Left ventricle myocardium inferior (tissue), 1 donor: ENCODE measurements at regions not wholly inside any gene's neighbourhood (a gene's known extent, or its start where the extent isn't known, plus 50 kb on each side); places are given as distances from the start of the nearest gene placed in this dataset.

Experiments
- DNase-seq: peaks from one replicate; pipeline ENCODE4 v3.0.0-alpha.2; 2020
- H3K27ac ChIP-seq: fragments of 200-600 bp; replicated peaks from 2 replicates; pipeline ENCODE4 v1.8.0; 2021
- H3K27me3 ChIP-seq: fragments of 200-600 bp; 2 replicates; pipeline ENCODE4 v1.8.0; 2021; ENCODE audit warnings: low read depth
- H3K36me3 ChIP-seq: fragments of 200-600 bp; 2 replicates; pipeline ENCODE4 v1.8.0; 2021
- H3K4me1 ChIP-seq: fragments of 200-600 bp; 2 replicates; pipeline ENCODE4 v1.8.0; 2021
- H3K4me3 ChIP-seq: fragments of 200-600 bp; 2 replicates; pipeline ENCODE4 v1.8.0; 2021; ENCODE audit warnings: mild to moderate bottlenecking, moderate library complexity
- H3K9me3 ChIP-seq: fragments of 200-600 bp; replicated peaks from 2 replicates; pipeline ENCODE4 v1.8.0; 2021
- intact Hi-C: fragments of 100-400 bp; cut with micrococcal nuclease; formaldehyde crosslinking; loops from one replicate; pipeline ENCODE4 v1.11.0; 2022
- TF ChIP-seq, protein P1 (sequence below): fragments of 200-600 bp; IDR thresholded peaks from 2 replicates; pipeline ENCODE4 v1.8.0; 2021; ENCODE audit warnings: antibody characterized with exemption, mild to moderate bottlenecking, borderline replicate concordance
- donor health status: DM: no; HTN: yes; CAD: no; lungs with severe emphysema.

DNA sequence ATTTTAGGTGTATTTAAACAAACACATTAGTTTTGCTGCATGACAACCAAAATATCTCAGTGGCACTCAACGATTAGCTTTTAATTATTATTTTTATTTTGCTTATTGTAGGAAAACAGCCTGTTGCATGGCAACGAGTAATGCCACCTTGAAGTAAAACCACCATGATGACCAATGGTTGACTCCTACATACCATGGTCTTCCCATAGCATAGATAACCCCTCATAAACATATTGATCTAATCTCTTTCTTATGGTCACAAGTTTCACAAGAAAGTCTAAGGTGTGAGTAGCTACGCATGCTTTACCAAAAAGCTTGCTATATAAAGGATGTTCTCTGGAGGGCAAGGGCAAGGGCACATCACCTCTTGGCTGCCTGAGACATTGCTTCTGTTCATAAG lies 61.5 kb upstream of the PTBP2 start:
- H3K9me3 ChIP-seq: peaks cover 69% of the 10 kb centered on the region
- no peak overlapping the region for H3K4me3 ChIP-seq
- H3K4me1 ChIP-seq: no peaks in the 10 kb centered on the region
- TF ChIP-seq, protein P1, sequence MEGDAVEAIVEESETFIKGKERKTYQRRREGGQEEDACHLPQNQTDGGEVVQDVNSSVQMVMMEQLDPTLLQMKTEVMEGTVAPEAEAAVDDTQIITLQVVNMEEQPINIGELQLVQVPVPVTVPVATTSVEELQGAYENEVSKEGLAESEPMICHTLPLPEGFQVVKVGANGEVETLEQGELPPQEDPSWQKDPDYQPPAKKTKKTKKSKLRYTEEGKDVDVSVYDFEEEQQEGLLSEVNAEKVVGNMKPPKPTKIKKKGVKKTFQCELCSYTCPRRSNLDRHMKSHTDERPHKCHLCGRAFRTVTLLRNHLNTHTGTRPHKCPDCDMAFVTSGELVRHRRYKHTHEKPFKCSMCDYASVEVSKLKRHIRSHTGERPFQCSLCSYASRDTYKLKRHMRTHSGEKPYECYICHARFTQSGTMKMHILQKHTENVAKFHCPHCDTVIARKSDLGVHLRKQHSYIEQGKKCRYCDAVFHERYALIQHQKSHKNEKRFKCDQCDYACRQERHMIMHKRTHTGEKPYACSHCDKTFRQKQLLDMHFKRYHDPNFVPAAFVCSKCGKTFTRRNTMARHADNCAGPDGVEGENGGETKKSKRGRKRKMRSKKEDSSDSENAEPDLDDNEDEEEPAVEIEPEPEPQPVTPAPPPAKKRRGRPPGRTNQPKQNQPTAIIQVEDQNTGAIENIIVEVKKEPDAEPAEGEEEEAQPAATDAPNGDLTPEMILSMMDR: no peak
- H3K27me3 ChIP-seq: no peaks in the 10 kb centered on the region
- no peaks in the 10 kb centered on the region for H3K36me3 ChIP-seq
- H3K27ac ChIP-seq: no peak overlapping the region
- intact Hi-C loops: no loop called here
- DNase-seq: no peak

DNA sequence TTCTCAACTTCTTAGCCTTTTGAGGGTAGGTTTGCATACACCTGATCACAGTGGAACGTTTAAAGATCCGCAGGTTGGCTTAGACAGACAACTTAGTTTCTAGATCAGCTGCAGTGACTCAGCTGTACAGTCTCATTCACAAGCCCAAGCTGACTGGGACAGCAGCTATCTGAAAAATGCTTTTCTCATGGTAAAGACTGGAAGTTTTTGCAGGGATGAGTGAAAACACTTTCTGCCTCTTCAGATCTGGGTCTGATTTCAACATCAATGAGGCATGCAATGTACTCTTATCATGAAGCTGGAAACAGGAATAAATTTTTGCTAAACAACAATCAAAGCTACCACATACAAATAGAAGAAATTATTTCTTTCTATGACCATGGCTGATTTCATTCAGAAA lies 61.1 kb upstream of the PTBP2 start:
- intact Hi-C loops: no loop called here
- TF ChIP-seq, protein P1: no peak
- H3K27ac ChIP-seq: no peak overlapping the region
- H3K4me3 ChIP-seq: no peak overlapping the region
- H3K36me3 ChIP-seq: no peaks in the 10 kb centered on the region
- H3K4me1 ChIP-seq: no peaks in the 10 kb centered on the region
- H3K27me3 ChIP-seq: no peaks in the 10 kb centered on the region
- DNase-seq: no peak
- H3K9me3 ChIP-seq: peaks cover 65% of the 10 kb centered on the region
